ENCODE measurements at regions not wholly inside any gene's neighbourhood (a gene's known extent, or its start where the extent isn't known, plus 50 kb on each side); places are given as distances from the start of the nearest gene placed in this dataset.

GRCh38 chr6:9564021-9564420 lies 850.9 kb downstream of the TFAP2A start:
- DNase-seq, result no peak

GRCh38 chr6:9563568-9563967 lies 851.3 kb downstream of the TFAP2A start:
- DNase-seq, result no peak

- no peak for DNase-seq
These were observed 860.1 kb downstream of the TFAP2A start for GRCh38 chr6:9554806-9555205.

GRCh38 chr6:9554323-9554722 lies 860.6 kb downstream of the TFAP2A start:
- DNase-seq, result no peak

DNA sequence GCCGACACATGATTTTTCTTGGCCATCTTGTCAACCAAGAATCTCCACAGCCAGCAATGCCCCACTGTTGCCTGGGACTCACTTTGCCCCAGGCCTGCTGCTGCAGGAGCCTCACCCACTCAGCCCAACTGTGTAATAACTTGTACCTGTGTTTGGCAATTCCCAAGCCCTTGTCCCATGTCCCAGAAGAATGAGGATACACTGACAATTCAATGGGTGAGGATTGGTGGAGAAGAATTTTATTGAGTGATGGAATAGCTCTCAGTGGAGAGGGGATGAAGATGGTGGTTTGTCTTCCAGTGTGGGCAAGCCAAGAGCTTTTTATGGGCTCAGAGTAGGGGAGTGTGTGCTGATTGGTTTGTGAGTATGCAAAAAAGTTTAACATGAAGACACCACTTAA lies 861.9 kb downstream of the TFAP2A start:
- no peak for DNase-seq

DNA sequence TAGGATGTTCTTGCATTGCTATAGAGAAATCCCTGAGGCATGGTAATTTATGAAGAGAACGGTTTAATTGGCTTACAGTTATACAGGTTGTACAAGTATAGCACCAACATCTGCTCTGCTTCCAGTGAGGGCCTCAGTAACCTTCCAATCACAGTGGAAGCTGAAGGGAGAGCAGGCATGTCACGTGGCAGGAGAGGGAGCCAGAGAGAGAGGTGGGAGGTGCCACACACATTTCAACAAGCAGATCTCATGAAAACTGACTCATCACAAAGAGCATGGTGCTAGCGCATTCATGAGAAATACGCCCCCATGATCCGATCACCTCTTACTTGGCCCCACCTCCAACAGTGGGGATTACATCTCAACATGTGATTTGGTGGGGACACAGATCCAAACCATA lies 871.2 kb downstream of the TFAP2A start:
- no peak for DNase-seq

DNA sequence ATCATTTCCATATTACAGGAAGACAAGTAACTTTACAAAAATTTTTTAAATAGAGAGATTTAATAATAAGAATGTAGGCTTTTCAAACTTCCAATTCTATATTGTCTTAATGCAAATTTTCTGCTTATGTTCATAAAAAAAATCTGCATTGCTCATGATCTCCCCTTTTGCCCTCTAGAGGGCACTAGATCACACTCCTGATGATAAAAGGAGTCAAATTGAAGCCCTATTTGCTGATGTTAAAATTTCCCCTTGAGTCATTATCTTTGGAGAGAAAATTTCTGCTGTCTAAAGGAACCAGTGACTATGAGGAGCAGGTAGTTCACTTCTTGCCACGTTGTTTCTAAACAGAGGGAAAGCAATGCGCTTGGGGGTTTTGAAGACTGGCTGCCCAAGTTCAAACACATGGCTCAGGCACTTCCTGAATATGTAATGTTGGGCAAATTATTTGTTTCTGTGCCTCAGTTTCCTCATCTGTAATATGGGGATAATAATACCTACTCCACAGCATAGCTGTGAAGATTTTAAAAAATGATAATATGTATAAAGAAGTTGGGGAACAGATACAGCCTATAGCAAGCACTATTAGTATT lies 874.2 kb downstream of the TFAP2A start:
- no peak for DNase-seq

DNA sequence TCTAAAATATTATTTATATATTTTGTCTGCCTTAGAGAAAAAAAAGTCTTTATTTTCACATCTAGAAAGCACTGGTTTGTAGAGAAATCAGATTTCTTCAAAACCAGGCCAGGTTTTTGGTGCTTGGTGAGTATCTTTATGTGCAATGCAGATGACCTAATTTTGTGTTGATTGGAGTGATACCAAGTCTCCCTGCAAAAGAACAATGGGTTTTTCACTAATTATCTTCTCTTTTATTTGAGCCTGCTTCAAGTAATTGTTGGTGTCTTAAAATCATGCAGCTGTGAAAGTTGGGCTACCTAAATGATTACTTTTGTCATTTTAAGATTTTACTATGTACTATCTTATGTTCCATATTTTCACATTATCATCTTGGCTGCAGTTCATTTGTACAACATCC lies 874.7 kb downstream of the TFAP2A start:
- no peak for DNase-seq

- no peak for DNase-seq
These were observed 875.6 kb downstream of the TFAP2A start for GRCh38 chr6:9539231-9539755.

GRCh38 chr6:9537381-9537780 lies 877.5 kb downstream of the TFAP2A start:
- DNase-seq, result no peak

DNA sequence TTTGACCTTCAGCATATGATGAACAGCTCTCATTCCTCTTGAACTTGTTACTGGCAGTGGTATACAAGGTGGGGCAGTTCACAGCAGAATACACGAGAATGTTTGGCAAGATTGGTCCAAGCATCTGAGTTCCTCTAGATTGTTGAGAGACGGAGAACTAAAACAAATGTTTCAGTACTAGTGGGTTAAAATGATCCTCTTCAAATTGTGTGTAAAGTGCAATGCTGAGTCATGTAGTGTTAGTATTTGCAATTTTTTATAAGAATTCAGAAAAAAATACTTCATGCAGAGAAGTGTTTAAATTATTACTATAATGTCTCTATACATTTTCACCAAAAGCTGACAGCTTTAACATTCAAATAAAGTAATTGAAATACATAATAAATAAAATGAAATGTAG lies 879.8 kb downstream of the TFAP2A start:
- no peak for DNase-seq

DNA sequence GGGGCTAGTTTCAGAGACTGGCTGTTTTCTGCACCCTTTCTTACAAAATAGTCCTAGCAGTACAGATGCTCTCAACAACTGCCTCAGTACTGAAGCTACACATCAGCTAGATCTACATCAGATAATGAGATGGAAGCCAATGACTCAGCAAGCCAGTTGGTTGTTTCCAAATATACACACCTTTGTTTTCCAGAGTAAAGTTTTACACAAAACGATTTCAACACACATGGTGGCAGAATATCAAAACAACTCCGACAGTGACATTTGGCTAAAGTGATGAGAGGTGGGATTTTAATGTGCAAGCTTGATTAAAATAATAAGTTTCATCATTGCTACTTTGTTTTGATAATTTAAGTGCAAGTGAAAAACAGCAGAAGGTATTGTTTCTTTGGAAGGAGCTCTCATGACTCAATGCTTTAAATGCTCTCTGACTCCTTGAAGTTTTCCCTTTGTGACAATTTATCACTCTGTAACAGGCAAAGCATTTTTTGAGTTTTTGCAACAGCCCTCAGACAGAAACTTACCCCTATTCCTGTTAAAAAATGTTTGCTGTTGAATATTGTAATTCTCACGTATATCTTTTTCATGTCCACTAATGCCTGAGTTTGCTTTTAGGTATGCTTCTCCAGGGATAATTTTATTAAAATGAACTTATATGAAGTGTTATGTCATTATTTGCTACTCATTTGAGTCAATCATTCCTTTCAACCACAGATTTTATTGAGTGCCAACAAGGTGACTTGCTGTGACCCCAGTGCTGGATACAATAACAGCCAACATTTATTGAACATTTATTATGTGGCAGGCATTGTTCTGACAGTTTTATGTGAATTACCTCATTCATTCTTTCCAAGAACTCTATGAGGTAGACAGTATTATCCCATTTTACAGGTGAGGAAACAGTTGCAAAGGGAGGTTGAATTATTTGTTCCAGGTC lies 882.0 kb downstream of the TFAP2A start:
- DNase-seq, result no peak

- no peak for DNase-seq
These were observed 887.1 kb downstream of the TFAP2A start for GRCh38 chr6:9527679-9528286.

DNA sequence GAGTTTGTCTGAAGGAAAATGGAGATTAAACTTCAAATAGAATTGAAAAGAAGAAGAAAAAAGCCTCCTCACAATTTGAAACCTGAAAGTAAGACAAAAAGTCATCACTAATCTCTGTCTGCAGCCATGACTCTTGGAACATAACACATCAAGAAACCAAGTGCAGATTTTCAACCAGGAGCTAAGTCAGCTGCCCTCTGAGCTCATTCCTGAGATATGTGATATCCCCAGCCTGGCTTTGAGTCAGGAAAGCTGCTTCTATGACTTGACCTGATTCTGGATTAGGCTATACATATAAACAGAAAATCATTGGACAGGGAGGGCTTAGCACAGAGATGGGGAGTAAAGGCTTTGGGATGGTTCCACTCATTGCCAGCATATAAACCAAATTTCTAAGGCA lies 891.4 kb downstream of the TFAP2A start:
- DNase-seq, result no peak

GRCh38 chr6:9522101-9522500 lies 892.8 kb downstream of the TFAP2A start:
- no peak for DNase-seq

DNA sequence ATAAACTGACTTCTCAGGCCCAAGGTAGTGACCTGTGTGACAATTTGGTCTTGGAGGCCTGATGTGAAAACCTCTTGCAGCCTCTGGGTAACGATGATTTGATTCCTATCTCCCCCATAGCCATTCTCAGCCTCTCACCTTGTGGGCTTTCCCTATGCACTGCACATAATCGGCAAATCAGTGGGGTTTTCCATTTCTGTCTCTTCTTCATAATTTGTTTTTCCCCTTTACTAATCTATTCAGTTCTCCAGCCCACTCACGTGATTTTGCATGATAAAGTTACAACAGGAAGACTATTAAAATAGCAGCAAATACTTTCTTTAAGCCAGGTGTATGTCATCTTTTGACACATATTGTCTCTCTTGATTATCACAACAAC lies 893.7 kb downstream of the TFAP2A start:
- no peak for DNase-seq

DNA sequence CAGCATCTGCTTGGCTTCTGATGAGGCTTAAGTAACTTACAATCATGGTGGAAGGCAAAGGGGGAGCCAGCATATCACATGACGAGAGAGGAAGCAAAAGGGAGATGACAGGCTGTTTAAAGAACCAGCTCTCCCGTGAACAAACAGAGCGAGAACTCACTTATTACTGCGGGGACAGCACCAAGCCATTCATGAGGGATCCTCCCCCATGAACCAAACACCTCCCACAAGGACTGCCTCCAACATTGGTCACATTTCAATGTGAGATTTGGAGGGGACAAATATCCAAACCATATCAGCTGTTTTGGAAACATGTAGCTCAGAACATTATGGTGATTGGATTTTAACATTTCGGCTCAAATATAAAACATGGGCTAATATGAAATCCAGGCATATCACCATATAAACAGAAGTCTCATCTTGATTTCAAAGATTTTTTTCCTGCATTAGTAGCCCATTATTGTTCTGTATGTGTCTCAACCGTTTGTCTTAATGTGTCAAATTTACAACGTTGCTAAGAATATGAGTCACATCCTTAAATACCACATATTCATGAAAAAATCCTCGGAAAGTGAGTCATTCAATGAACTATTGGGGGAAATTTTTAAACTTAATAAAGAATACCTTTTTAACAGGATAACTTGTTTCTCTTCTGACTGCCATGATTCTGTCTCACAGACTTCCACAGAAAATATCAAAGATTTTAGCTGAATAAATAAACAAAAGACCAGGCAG lies 894.3 kb downstream of the TFAP2A start:
- DNase-seq, result no peak

DNA sequence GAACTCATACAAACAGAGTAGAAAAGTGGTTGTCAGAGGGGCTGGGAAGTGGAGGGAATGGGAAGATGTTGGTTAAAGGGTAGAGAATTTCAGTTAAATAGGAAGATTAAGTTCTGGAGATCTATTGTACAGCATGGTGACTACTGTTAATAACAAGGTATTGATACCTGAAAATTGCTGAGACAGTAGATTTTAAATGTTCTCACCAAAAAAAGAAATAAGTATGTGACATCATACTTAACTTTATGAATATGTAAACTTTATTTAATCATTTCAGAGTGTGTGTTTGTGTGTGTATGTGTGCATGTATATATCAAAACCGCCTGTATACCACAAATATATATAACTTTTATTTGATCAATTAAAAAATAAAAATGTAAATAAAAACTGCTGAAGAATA lies 896.4 kb downstream of the TFAP2A start:
- DNase-seq, result no peak

DNA sequence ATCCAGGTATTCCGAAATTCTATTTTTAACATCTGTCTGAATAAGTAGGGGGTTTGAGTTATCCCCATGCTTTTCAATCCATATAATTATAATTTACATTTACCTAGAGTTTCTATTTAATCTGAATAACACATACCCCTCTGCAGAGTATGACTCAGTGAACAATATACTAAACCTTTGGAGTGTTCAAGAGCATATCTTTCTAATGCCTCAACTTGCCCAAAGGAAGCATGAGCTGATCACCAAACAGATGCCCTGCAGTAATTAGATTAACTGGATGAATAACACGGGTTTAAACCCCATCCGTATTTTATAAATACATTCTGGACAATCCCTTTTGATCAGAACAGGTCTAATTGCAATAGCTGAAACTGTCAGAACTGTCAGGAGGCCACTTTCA lies 897.1 kb downstream of the TFAP2A start:
- DNase-seq, result no peak

GRCh38 chr6:9515633-9516606 lies 899.0 kb downstream of the TFAP2A start:
- DNase-seq, result no peak

DNA sequence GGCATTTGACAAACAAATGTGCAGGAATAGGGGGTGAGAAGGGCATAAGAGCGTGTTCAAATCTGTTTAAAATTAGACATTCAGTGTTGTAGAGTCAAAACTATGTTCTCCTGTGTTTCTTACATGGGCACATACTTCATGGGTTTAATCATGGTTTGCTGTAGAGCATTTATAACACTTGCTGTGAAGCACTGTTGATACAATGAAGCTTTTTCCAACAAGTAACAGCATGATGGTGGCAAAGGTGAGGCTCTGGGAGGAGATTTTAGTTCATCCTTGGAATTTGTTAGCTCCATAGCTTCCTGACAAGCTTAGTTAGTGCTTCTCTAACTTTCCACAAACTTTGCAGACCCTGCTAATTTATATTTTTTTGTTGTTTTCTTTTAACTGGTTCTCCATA lies 900.7 kb downstream of the TFAP2A start:
- no peak for DNase-seq

DNA sequence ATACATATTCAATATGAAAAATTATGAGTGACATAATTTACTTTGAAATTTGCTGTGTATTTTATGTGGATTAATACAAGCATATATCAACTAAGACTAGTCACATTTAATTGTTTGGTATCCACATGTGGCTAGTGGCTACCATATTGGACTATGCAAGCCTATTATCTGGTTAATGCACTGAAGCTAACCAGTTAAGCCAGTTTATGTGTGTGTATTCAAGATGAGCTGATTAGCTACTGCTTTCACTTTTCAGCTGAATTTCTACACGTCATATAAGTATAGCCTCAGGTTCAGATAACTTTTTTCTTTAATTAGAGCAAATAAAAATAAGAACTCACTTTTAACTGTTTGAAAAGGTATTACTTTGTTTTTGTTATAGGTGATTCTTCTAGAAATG lies 903.7 kb downstream of the TFAP2A start:
- DNase-seq, result no peak

Measured in stimulated activated CD4-positive, alpha-beta T cell treated with anti-CD3 and anti-CD28 coated beads, Interleukin-4, amount 100 ng/mL, for 4 hours (primary cell).